Panc1 (cell line): ENCODE measurements at regions not wholly inside any gene's neighbourhood (a gene's known extent, or its start where the extent isn't known, plus 50 kb on each side); places are given as distances from the start of the nearest gene placed in this dataset.

ENCODE experiments used
- ATAC-seq: fragments of 200-7000 bp; cut with Tn5 transposase; 2 replicates; pipeline ENCODE4 v1.9.1; 2020; ENCODE audit warnings: mild to moderate bottlenecking, moderate library complexity
- BruUV-seq: library from RNA; stranded (reverse); fragments of 400-500 nt; replicated peaks from 2 replicates; lab custom pipeline; 2021; lab: Mats Ljungman, UMichigan
- CTCF ChIA-PET: fragments of 300-600 bp; sonication (Branson Sonifier 250); formaldehyde crosslinking; loops from one replicate; lab custom pipeline; 2022; ENCODE audit warnings: antibody characterized with exemption; lab: Charles Lee
- POLR2A ChIA-PET: fragments of 300-600 bp; sonication (Branson Sonifier 250); formaldehyde crosslinking; loops from one replicate; lab custom pipeline; 2022; ENCODE audit warnings: antibody characterized with exemption; lab: Charles Lee
- DNase-seq: peaks from one replicate; pipeline ENCODE4 v3.0.0-alpha.2; 2010; ENCODE audit warnings: low read depth, low spot score
- H3K27ac ChIP-seq: 2 replicates; pipeline ENCODE4 v1.5.1; 2011; ENCODE audit warnings: mild to moderate bottlenecking, low read length, inconsistent platforms
- H3K27me3 ChIP-seq: fragments of 200-500 bp; sonication (Bioruptor generic); 2 replicates; pipeline ENCODE4 v1.6.0; 2014; ENCODE audit warnings: low read length, inconsistent platforms; ENCODE audit not compliant: control insufficient read depth, insufficient read depth
- H3K36me3 ChIP-seq: fragments of 200-500 bp; sonication (Bioruptor generic); 2 replicates; pipeline ENCODE4 v1.5.1; 2014; ENCODE audit warnings: inconsistent platforms, mild to moderate bottlenecking, low read length, moderate library complexity; ENCODE audit not compliant: control insufficient read depth, insufficient read depth
- H3K4me1 ChIP-seq: 2 replicates; pipeline ENCODE4 v1.5.1; 2011; ENCODE audit warnings: inconsistent platforms, mild to moderate bottlenecking, low read length, moderate library complexity; ENCODE audit not compliant: control insufficient read depth, insufficient read depth
- H3K4me3 ChIP-seq, 2 experiments: 2 replicates each; pipeline ENCODE4 v1.5.1; 2011 to 2012; ENCODE audit warnings: low read depth in 2 of 2, low read length in 2 of 2, mild to moderate bottlenecking in 2 of 2, inconsistent platforms in 1 of 2, moderate library complexity in 1 of 2
- H3K9me3 ChIP-seq: fragments of 200-500 bp; sonication (Bioruptor generic); 2 replicates; pipeline ENCODE4 v1.5.1; 2014; ENCODE audit warnings: low read depth, mild to moderate bottlenecking, inconsistent platforms, low read length, moderate library complexity; ENCODE audit not compliant: control insufficient read depth, insufficient read depth
- CTCF ChIP-seq: fragments of 450-650 bp; IDR thresholded peaks from 2 replicates; pipeline ENCODE4 v1.5.1; 2017; ENCODE audit warnings: mild to moderate bottlenecking
- POLR2AphosphoS5 ChIP-seq: IDR thresholded peaks from 2 replicates; pipeline ENCODE4 v1.6.1; 2012; ENCODE audit warnings: mild to moderate bottlenecking, low read depth, low read length, moderate library complexity
- SIN3A ChIP-seq: IDR thresholded peaks from 2 replicates; pipeline ENCODE4 v1.6.1; 2012; ENCODE audit warnings: low read depth, mild to moderate bottlenecking, low read length, moderate library complexity, borderline replicate concordance; ENCODE audit not compliant: insufficient read depth
- TCF7L2 ChIP-seq: IDR thresholded peaks from 2 replicates; pipeline ENCODE4 v1.6.1; 2011; ENCODE audit warnings: mild to moderate bottlenecking, low read depth, low read length, inconsistent platforms
- in situ Hi-C: cut with HindIII; loops from 2 replicates; pipeline ENCODE4 v1.10.0; 2016; ENCODE audit warnings: low sequenced_read_pairs, low pct_unique_long_range_greater_than_20kb
- intact Hi-C: fragments of 100-400 bp; cut with micrococcal nuclease; formaldehyde crosslinking; loops from one replicate; pipeline ENCODE4 v1.10.0; 2022; ENCODE audit not compliant: unreplicated experiment
- TF ChIP-seq, protein P1 (sequence below), 2 experiments: IDR thresholded peaks; 2 replicates each; pipeline ENCODE4 v1.6.1; 2011 to 2012; ENCODE audit warnings: low read depth in 2 of 2, control low read depth in 1 of 2, low read length in 1 of 2, mild to moderate bottlenecking in 1 of 2, moderate library complexity in 1 of 2; ENCODE audit not compliant: insufficient read depth in 1 of 2

- intact Hi-C loops, result no loop called here
- DNase-seq (no peak), ATAC-seq (no peak)
- TF ChIP-seq, protein P1, sequence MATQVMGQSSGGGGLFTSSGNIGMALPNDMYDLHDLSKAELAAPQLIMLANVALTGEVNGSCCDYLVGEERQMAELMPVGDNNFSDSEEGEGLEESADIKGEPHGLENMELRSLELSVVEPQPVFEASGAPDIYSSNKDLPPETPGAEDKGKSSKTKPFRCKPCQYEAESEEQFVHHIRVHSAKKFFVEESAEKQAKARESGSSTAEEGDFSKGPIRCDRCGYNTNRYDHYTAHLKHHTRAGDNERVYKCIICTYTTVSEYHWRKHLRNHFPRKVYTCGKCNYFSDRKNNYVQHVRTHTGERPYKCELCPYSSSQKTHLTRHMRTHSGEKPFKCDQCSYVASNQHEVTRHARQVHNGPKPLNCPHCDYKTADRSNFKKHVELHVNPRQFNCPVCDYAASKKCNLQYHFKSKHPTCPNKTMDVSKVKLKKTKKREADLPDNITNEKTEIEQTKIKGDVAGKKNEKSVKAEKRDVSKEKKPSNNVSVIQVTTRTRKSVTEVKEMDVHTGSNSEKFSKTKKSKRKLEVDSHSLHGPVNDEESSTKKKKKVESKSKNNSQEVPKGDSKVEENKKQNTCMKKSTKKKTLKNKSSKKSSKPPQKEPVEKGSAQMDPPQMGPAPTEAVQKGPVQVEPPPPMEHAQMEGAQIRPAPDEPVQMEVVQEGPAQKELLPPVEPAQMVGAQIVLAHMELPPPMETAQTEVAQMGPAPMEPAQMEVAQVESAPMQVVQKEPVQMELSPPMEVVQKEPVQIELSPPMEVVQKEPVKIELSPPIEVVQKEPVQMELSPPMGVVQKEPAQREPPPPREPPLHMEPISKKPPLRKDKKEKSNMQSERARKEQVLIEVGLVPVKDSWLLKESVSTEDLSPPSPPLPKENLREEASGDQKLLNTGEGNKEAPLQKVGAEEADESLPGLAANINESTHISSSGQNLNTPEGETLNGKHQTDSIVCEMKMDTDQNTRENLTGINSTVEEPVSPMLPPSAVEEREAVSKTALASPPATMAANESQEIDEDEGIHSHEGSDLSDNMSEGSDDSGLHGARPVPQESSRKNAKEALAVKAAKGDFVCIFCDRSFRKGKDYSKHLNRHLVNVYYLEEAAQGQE (IDR thresholded peaks at IDR 0.05; ENCODE audit: insufficient read depth in 1 of 2, low read depth in 2 of 2, low read length in 1 of 2), result no peak
- TF ChIP-seq POLR2AphosphoS5, result no peak
- TF ChIP-seq TCF7L2, result no peak
- TF ChIP-seq CTCF, result no peak
- no peak for TF ChIP-seq SIN3A
- ChIA-PET CTCF (no interaction called here), POLR2A (no interaction called here)
- Histone ChIP-seq H3K4me3 (no peak overlapping the region), H3K27me3 (no peaks in the 10 kb centered on the region), H3K27ac (no peak overlapping the region), H3K9me3 (no peaks in the 10 kb centered on the region), H3K36me3 (no peaks in the 10 kb centered on the region), H3K4me1 (no peaks in the 10 kb centered on the region)
- in situ Hi-C loops, result no loop called here
- BruUV-seq, result no TSS peak
These were observed 70.3 kb upstream of the ARMCX2 start for GRCh38 chrX:101729986-101730385.
